Kidney (tissue), 13 donors: ENCODE measurements at regions not wholly inside any gene's neighbourhood (a gene's known extent, or its start where the extent isn't known, plus 50 kb on each side); places are given as distances from the start of the nearest gene placed in this dataset.
"Not testable (repeated sequence)": the region's sequence is repeated elsewhere in the genome, so short reads cannot be mapped to it uniquely, and the experiment has no call there.

Experiments
- DNase-seq, 5 donors: peaks; one replicate each; pipeline ENCODE4 v3.0.0-alpha.2; 2013 to 2020
- FAIRE-seq: peaks from 2 replicates; lab custom pipeline; 2012; peaks lifted over from hg19 to GRCh38; lab: Jason Lieb, UNC
- H3K27ac ChIP-seq, 2 donors: one replicate each; pipeline ENCODE4 v1.7.0; 2013; ENCODE audit warnings: low read depth in 2 of 2, low read length in 2 of 2, inconsistent platforms in 1 of 2
- H3K27me3 ChIP-seq: one replicate; pipeline ENCODE4 v1.7.1; 2013; ENCODE audit warnings: low read length, inconsistent platforms; ENCODE audit not compliant: control insufficient read depth, insufficient read depth
- H3K36me3 ChIP-seq, 3 donors: one replicate each; pipeline versions ENCODE4 v1.7.0 to v1.7.1; 2013; ENCODE audit warnings: low read length in 3 of 3, control low read depth in 1 of 3, inconsistent platforms in 1 of 3; ENCODE audit not compliant: insufficient read depth in 3 of 3, control insufficient read depth in 2 of 3
- H3K4me1 ChIP-seq, 3 donors: one replicate each; pipeline versions ENCODE4 v1.7.0 to v1.7.1; 2013; ENCODE audit warnings: low read length in 3 of 3, inconsistent platforms in 1 of 3, low read depth in 1 of 3; ENCODE audit not compliant: control insufficient read depth in 2 of 3, insufficient read depth in 2 of 3
- H3K4me3 ChIP-seq, 3 donors: one replicate each; pipeline versions ENCODE4 v1.7.0 to v1.8.1; 2013; ENCODE audit warnings: low read length in 3 of 3, control low read depth in 1 of 3, inconsistent platforms in 1 of 3
- H3K9ac ChIP-seq, 3 donors: one replicate each; pipeline versions ENCODE4 v1.7.0 to v1.7.1; 2013; ENCODE audit warnings: low read length in 3 of 3, control low read depth in 1 of 3, inconsistent platforms in 1 of 3
- H3K9me3 ChIP-seq, 3 donors: one replicate each; pipeline versions ENCODE4 v1.7.0 to v1.7.1; 2013; ENCODE audit warnings: low read length in 3 of 3, control low read depth in 1 of 3, inconsistent platforms in 1 of 3; ENCODE audit not compliant: control insufficient read depth in 2 of 3, insufficient read depth in 1 of 3
- CTCF ChIP-seq: IDR thresholded peaks from 3 replicates; pipeline ENCODE4 v1.5.1; 2012; ENCODE audit warnings: mild to moderate bottlenecking, moderate library complexity, borderline replicate concordance; ENCODE audit not compliant: insufficient read depth; ENCODE audit errors: extremely low read depth
- intact Hi-C: fragments of 100-400 bp; cut with DNase I; formaldehyde crosslinking; loops from one replicate; pipeline ENCODE4 v1.11.1; 2022
- donor health status: control.
- donor health status: control.
- donor health status: control.
- donor health status: control.
- donor health status: control.
- donor health status: DM: yes; HTN: yes; CAD: no.
- donor health status: Normal renal cell carcinoma (clear cell type).

- DNase-seq (no peak), FAIRE-seq (no peak)
- H3K27ac ChIP-seq: no peak overlapping the region
- H3K4me3 ChIP-seq: no peak overlapping the region
- H3K9ac ChIP-seq: no peak overlapping the region
- no peaks in the 10 kb centered on the region for H3K9me3 ChIP-seq
- H3K4me1 ChIP-seq: no peaks in the 10 kb centered on the region
- H3K27me3 ChIP-seq: no peaks in the 10 kb centered on the region
- intact Hi-C loops: no loop called here
- no peak for TF ChIP-seq CTCF
- H3K36me3 ChIP-seq: no peaks in the 10 kb centered on the region
These were observed 183.2 kb upstream of the LRFN5 start for GRCh38 chr14:41423503-41423902.

DNA sequence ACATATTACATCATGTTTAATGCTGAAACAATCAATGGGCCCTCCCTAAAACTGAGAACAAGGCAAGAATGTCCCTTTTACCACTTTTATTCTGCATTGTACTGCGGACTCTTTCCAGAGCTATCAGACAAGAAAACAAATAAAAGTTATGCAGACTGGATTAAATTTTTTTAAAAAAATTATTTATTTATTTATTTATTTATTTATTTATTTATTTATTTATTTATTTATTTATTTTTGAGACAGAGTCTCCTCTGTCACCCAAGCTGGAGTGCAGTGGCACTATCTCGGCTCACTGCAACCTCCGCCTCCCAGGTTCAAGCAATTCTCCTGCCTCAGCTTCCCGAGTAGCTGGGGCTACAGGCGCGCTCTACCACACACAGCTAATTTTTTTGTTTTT lies 185.4 kb upstream of the LRFN5 start:
- DNase-seq, H3K4me3 ChIP-seq, H3K27ac ChIP-seq, FAIRE-seq, H3K4me1 ChIP-seq, H3K27me3 ChIP-seq, H3K9ac ChIP-seq, intact Hi-C loops, H3K36me3 ChIP-seq, H3K9me3 ChIP-seq: not testable (repeated sequence)

- intact Hi-C loops: no loop called here
- H3K4me1 ChIP-seq: no peaks in the 10 kb centered on the region
- FAIRE-seq (no peak), DNase-seq (no peak)
- no peak overlapping the region for H3K27ac ChIP-seq
- H3K9me3 ChIP-seq: no peaks in the 10 kb centered on the region
- no peak overlapping the region for H3K9ac ChIP-seq
- no peak overlapping the region for H3K4me3 ChIP-seq
- TF ChIP-seq CTCF: no peak
- no peaks in the 10 kb centered on the region for H3K27me3 ChIP-seq
- no peaks in the 10 kb centered on the region for H3K36me3 ChIP-seq
These were observed 187.0 kb upstream of the LRFN5 start for GRCh38 chr14:41419709-41420108.

- Histone ChIP-seq H3K4me1 (no peaks in the 10 kb centered on the region), H3K27ac (no peak overlapping the region), H3K9me3 (no peaks in the 10 kb centered on the region), H3K9ac (no peak overlapping the region), H3K27me3 (no peaks in the 10 kb centered on the region), H3K36me3 (no peaks in the 10 kb centered on the region), H3K4me3 (no peak overlapping the region)
- intact Hi-C loops: no loop called here
- TF ChIP-seq CTCF: no peak
- FAIRE-seq (no peak), DNase-seq (no peak)
These were observed 187.8 kb upstream of the LRFN5 start for GRCh38 chr14:41418851-41419250.
